ENCODE measurements at regions not wholly inside any gene's neighbourhood (a gene's known extent, or its start where the extent isn't known, plus 50 kb on each side); places are given as distances from the start of the nearest gene placed in this dataset.

DNA sequence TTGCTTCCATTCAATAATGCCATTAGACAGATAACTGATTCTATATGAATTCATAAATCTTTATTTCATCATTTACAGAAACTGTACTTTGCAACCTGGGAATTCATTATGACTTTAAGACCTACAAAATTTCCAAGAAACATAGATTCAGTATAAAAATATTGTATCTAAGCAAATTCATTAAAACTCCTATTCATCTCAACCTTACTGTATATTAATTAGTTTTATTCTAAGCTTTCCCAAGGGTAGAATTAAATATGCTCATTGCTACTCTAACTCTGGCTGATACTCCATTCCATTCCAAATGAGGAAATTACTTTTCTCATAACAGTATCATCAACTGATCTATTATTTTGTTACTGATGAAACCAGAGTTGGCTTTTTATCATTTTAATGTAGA, 473.0 kb upstream of the LRRTM4 start:
- H3K9ac ChIP-seq (ENCODE audit: low read depth, low read length): no peak overlapping the region
- no peak for TF ChIP-seq RCOR1 (IDR thresholded peaks at IDR 0.05; ENCODE audit: insufficient replicate concordance, low read length)
- no peak for TF ChIP-seq MAFK (IDR thresholded peaks at IDR 0.05; ENCODE audit: low read depth, low read length)
- TF ChIP-seq MXI1 (IDR thresholded peaks at IDR 0.05; ENCODE audit: borderline replicate concordance, low read depth, low read length): no peak
- TF ChIP-seq, protein P1, sequence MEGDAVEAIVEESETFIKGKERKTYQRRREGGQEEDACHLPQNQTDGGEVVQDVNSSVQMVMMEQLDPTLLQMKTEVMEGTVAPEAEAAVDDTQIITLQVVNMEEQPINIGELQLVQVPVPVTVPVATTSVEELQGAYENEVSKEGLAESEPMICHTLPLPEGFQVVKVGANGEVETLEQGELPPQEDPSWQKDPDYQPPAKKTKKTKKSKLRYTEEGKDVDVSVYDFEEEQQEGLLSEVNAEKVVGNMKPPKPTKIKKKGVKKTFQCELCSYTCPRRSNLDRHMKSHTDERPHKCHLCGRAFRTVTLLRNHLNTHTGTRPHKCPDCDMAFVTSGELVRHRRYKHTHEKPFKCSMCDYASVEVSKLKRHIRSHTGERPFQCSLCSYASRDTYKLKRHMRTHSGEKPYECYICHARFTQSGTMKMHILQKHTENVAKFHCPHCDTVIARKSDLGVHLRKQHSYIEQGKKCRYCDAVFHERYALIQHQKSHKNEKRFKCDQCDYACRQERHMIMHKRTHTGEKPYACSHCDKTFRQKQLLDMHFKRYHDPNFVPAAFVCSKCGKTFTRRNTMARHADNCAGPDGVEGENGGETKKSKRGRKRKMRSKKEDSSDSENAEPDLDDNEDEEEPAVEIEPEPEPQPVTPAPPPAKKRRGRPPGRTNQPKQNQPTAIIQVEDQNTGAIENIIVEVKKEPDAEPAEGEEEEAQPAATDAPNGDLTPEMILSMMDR (conservative IDR thresholded peaks at IDR 0.05; ENCODE audit: low read depth, low read length): no peak
- no peak for TF ChIP-seq RAD21 (IDR thresholded peaks at IDR 0.05; ENCODE audit: low read length)
- no peak for TF ChIP-seq CEBPB (IDR thresholded peaks at IDR 0.05; ENCODE audit: low read depth, low read length)
- no peak for TF ChIP-seq BHLHE40 (IDR thresholded peaks at IDR 0.05; ENCODE audit: low read depth, low read length)
- no peak for TF ChIP-seq CHD1 (IDR thresholded peaks at IDR 0.05; ENCODE audit: low read depth, low read length)
- TF ChIP-seq, protein P2, sequence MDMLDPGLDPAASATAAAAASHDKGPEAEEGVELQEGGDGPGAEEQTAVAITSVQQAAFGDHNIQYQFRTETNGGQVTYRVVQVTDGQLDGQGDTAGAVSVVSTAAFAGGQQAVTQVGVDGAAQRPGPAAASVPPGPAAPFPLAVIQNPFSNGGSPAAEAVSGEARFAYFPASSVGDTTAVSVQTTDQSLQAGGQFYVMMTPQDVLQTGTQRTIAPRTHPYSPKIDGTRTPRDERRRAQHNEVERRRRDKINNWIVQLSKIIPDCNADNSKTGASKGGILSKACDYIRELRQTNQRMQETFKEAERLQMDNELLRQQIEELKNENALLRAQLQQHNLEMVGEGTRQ (IDR thresholded peaks at IDR 0.05; ENCODE audit: low read depth, low read length): no peak
- TF ChIP-seq RFX5 (IDR thresholded peaks at IDR 0.05; ENCODE audit: low read depth, low read length): no peak
- no peak for TF ChIP-seq FOS (IDR thresholded peaks at IDR 0.05; ENCODE audit: low read depth, low read length)
- no peak for TF ChIP-seq SMC3 (IDR thresholded peaks at IDR 0.05; ENCODE audit: low read depth, low read length)
- TF ChIP-seq ELK1 (IDR thresholded peaks at IDR 0.05; ENCODE audit: borderline replicate concordance, low read depth, low read length): no peak
- TF ChIP-seq NFE2L2 (IDR thresholded peaks at IDR 0.05; ENCODE audit: low read depth, low read length): no peak
- TF ChIP-seq POLR2A (IDR thresholded peaks at IDR 0.05; ENCODE audit: low read depth, low read length): no peak
- TF ChIP-seq MAZ (IDR thresholded peaks at IDR 0.05; ENCODE audit: borderline replicate concordance, low read depth, low read length): no peak
- no peak overlapping the region for H2AK5ac ChIP-seq (ENCODE audit: low read depth, low read length)
- H3K23ac ChIP-seq (ENCODE audit: low read depth, low read length): no peak overlapping the region
- H2BK15ac ChIP-seq (ENCODE audit: low read depth, low read length): no peak overlapping the region
- H3K4me1 ChIP-seq (ENCODE audit: control insufficient read depth, insufficient read depth, low read length): no peaks in the 10 kb centered on the region
- H3K27me3 ChIP-seq (ENCODE audit: control insufficient read depth, insufficient read depth, low read length): no peaks in the 10 kb centered on the region
- no peak overlapping the region for H3K14ac ChIP-seq (replicated peaks; ENCODE audit: low read depth, low read length)
- no TSS peak for BruUV-seq (replicated peaks)
- no peak overlapping the region for H3K4ac ChIP-seq (ENCODE audit: low read depth, low read length)
- in situ Hi-C loops (cut with MboI; ENCODE audit: low sequenced_read_pairs): no loop called here
- H3K18ac ChIP-seq (ENCODE audit: low read depth, low read length): no peak overlapping the region
- ATAC-seq (ENCODE audit: low read depth) (no peak), DNase-seq (no peak)
- H4K20me1 ChIP-seq (ENCODE audit: insufficient read depth, low read length): no peaks in the 10 kb centered on the region
- H3K9me1 ChIP-seq (ENCODE audit: insufficient read depth, low read length): no peaks in the 10 kb centered on the region
- dilution Hi-C loops (cut with HindIII; ENCODE audit: low sequenced_read_pairs, unreplicated experiment): no loop called here
- POLR2A ChIA-PET (ENCODE audit: unreplicated experiment): no interaction called here
- no peak overlapping the region for H3K4me3 ChIP-seq (ENCODE audit: insufficient read depth, low read depth, low read length)
- no peak overlapping the region for H3K4me2 ChIP-seq (ENCODE audit: low read depth, low read length)
- peaks cover 5% of the 10 kb centered on the region for H3K9me3 ChIP-seq (ENCODE audit: control insufficient read depth, insufficient read depth, low read length)
- no peak overlapping the region for H3K56ac ChIP-seq (ENCODE audit: extremely low read depth, insufficient read depth, low read length)
- no peak overlapping the region for H2BK20ac ChIP-seq (ENCODE audit: low read depth, low read length)
- no peak overlapping the region for H4K5ac ChIP-seq (ENCODE audit: low read depth, low read length)
- H3K27ac ChIP-seq (ENCODE audit: insufficient read depth, low read length): no peak overlapping the region
- H4K8ac ChIP-seq (ENCODE audit: low read depth in 2 of 2, low read length in 2 of 2): no peak overlapping the region
- no peaks in the 10 kb centered on the region for H3K79me1 ChIP-seq (ENCODE audit: low read depth in 1 of 2, low read length in 2 of 2)
- no peak overlapping the region for H2BK120ac ChIP-seq (ENCODE audit: low read depth, low read length)
- no peak overlapping the region for H4K91ac ChIP-seq (ENCODE audit: insufficient read depth, low read depth, low read length)
- intact Hi-C loops (cut with micrococcal nuclease): no loop called here
- H2AK9ac ChIP-seq (replicated peaks; ENCODE audit: low read depth, low read length, poor library complexity): no peak overlapping the region
- H3K36me3 ChIP-seq (ENCODE audit: control insufficient read depth, insufficient read depth, low read length): no peaks in the 10 kb centered on the region
- no peak overlapping the region for H2BK5ac ChIP-seq (ENCODE audit: low read depth, low read length, poor library complexity, severe bottlenecking)
- no peak overlapping the region for H2AFZ ChIP-seq (replicated peaks; ENCODE audit: low read length, poor library complexity)
- CTCF ChIA-PET: no interaction called here

Data from IMR-90 (cell line).